RCC 7860 (cell line): ENCODE measurements at regions not wholly inside any gene's neighbourhood (a gene's known extent, or its start where the extent isn't known, plus 50 kb on each side); places are given as distances from the start of the nearest gene placed in this dataset.

ENCODE experiments used
- DNase-seq: peaks from one replicate; pipeline ENCODE4 v3.0.0-alpha.2; 2015; ENCODE audit warnings: low spot score
- FAIRE-seq: peaks from 2 replicates; lab custom pipeline; 2012; peaks lifted over from hg19 to GRCh38; lab: Jason Lieb, UNC

- DNase-seq (no peak), FAIRE-seq (no peak)
Measured at GRCh38 chr18:22667156-22667555, 249.4 kb upstream of the CTAGE1 start.

GRCh38 chr18:22667616-22668422 is 250.1 kb upstream of the CTAGE1 start:
- DNase-seq (peak; percentile 90), FAIRE-seq (peak; percentile 75)

- FAIRE-seq: no peak
Measured at GRCh38 chr18:22668496-22668895, 250.8 kb upstream of the CTAGE1 start.

GRCh38 chr18:22670914-22671313 is 253.2 kb upstream of the CTAGE1 start:
- no peak for FAIRE-seq
- DNase-seq: no peak

More at GRCh38 chr18:22668496-22668895, 250.8 kb upstream of the CTAGE1 start:
- no peak for DNase-seq

- FAIRE-seq: no peak
Measured at GRCh38 chr18:22673182-22673862, 255.6 kb upstream of the CTAGE1 start.

GRCh38 chr18:22674272-22674671 is 256.6 kb upstream of the CTAGE1 start:
- peak; percentile 93 for FAIRE-seq

More at GRCh38 chr18:22673182-22673862, 255.6 kb upstream of the CTAGE1 start:
- no peak for DNase-seq

GRCh38 chr18:22675006-22675405 is 257.3 kb upstream of the CTAGE1 start:
- FAIRE-seq (no peak), DNase-seq (no peak)

More at GRCh38 chr18:22674272-22674671, 256.6 kb upstream of the CTAGE1 start:
- DNase-seq: peak; percentile 80

- no peak for DNase-seq
Measured at GRCh38 chr18:22676423-22676822, 256.7 kb upstream of the RBBP8 start.

GRCh38 chr18:22678486-22678885 is 254.6 kb upstream of the RBBP8 start:
- FAIRE-seq: no peak

More at GRCh38 chr18:22676423-22676822, 256.7 kb upstream of the RBBP8 start:
- FAIRE-seq: no peak

GRCh38 chr18:22680944-22681343 is 252.2 kb upstream of the RBBP8 start:
- FAIRE-seq (no peak), DNase-seq (no peak)

More at GRCh38 chr18:22678486-22678885, 254.6 kb upstream of the RBBP8 start:
- no peak for DNase-seq

GRCh38 chr18:22681908-22682307 is 251.2 kb upstream of the RBBP8 start:
- DNase-seq (no peak), FAIRE-seq (no peak)

- FAIRE-seq: no peak
- DNase-seq: no peak
Measured at GRCh38 chr18:22682720-22683119, 250.4 kb upstream of the RBBP8 start.

GRCh38 chr18:22683196-22683676 is 249.9 kb upstream of the RBBP8 start:
- FAIRE-seq: peak; percentile 71
- peak; percentile 80 for DNase-seq

GRCh38 chr18:22683786-22684185 is 249.3 kb upstream of the RBBP8 start:
- DNase-seq (no peak), FAIRE-seq (no peak)

- DNase-seq: no peak
- no peak for FAIRE-seq
Measured at GRCh38 chr18:22684268-22684667, 248.9 kb upstream of the RBBP8 start.

GRCh38 chr18:22685788-22686187 is 247.3 kb upstream of the RBBP8 start:
- FAIRE-seq: no peak

GRCh38 chr18:22687892-22688680 is 245.0 kb upstream of the RBBP8 start:
- DNase-seq (no peak), FAIRE-seq (no peak)

More at GRCh38 chr18:22685788-22686187, 247.3 kb upstream of the RBBP8 start:
- no peak for DNase-seq

- no peak for FAIRE-seq
- no peak for DNase-seq
Measured at GRCh38 chr18:22688877-22689496, 244.1 kb upstream of the RBBP8 start.

- DNase-seq (no peak), FAIRE-seq (no peak)
Measured at GRCh38 chr18:22689712-22690111, 243.4 kb upstream of the RBBP8 start.

- FAIRE-seq: no peak
- no peak for DNase-seq
Measured at GRCh38 chr18:22690556-22690955, 242.6 kb upstream of the RBBP8 start.
